OCI-LY3 (cell line): ENCODE measurements at regions not wholly inside any gene's neighbourhood (a gene's known extent, or its start where the extent isn't known, plus 50 kb on each side); places are given as distances from the start of the nearest gene placed in this dataset.

Source experiments
- H2AFZ ChIP-seq: fragments of 200-600, 300-600 bp; shearing (Covaris generic); 2 replicates; pipeline ENCODE4 v1.6.0; 2014; ENCODE audit warnings: antibody characterized with exemption, low read depth, low read length
- H3K27ac ChIP-seq: fragments of 200-600, 300-600 bp; sonication (generic); 2 replicates; pipeline ENCODE4 v1.5.1; 2014; ENCODE audit warnings: mild to moderate bottlenecking, low read length, moderate library complexity, mixed read lengths
- H3K27me3 ChIP-seq: fragments of 200-600, 300-600 bp; sonication (generic); 2 replicates; pipeline ENCODE4 v1.6.1; 2014; ENCODE audit warnings: low read depth, low read length, mixed read lengths
- H3K36me3 ChIP-seq: fragments of 200-600, 300-600 bp; sonication (generic); replicated peaks from 2 replicates; pipeline ENCODE3; 2014; ENCODE audit warnings: low read depth, low read length, mixed read lengths
- H3K4me1 ChIP-seq: fragments of 300-600, 200-600 bp; sonication (generic); 2 replicates; pipeline ENCODE4 v1.6.1; 2014; ENCODE audit warnings: low read length, mixed read lengths
- H3K4me2 ChIP-seq: fragments of 200-600, 300-600 bp; sonication (generic); 2 replicates; pipeline ENCODE4 v1.6.1; 2014; ENCODE audit warnings: low read length, mixed read lengths
- H3K4me3 ChIP-seq: fragments of 300-600, 200-600 bp; sonication (generic); 2 replicates; pipeline ENCODE4 v1.5.1; 2014; ENCODE audit warnings: antibody characterized with exemption, mild to moderate bottlenecking, low read length, moderate library complexity
- H3K79me2 ChIP-seq: fragments of 300-600, 200-600 bp; shearing (Covaris generic); 2 replicates; pipeline ENCODE4 v1.6.1; 2014; ENCODE audit warnings: mild to moderate bottlenecking, low read length, mixed read lengths
- H3K9ac ChIP-seq: fragments of 300-600, 200-600 bp; shearing (Covaris generic); 2 replicates; pipeline ENCODE4 v1.6.0; 2014; ENCODE audit warnings: mild to moderate bottlenecking, low read length, moderate library complexity
- H3K9me3 ChIP-seq: fragments of 200-600, 300-600 bp; shearing (Covaris generic); 2 replicates; pipeline ENCODE4 v1.6.1; 2014; ENCODE audit warnings: low read length, mixed read lengths; ENCODE audit not compliant: insufficient read depth
- H4K20me1 ChIP-seq: fragments of 200-600, 300-600 bp; sonication (generic); 2 replicates; pipeline ENCODE4 v1.6.1; 2016; ENCODE audit warnings: low read length, mixed read lengths; ENCODE audit not compliant: insufficient read depth
- EZH2phosphoT487 ChIP-seq: fragments of 200-600 bp; shearing (Covaris generic); IDR thresholded peaks from 2 replicates; pipeline ENCODE4 v1.6.1; 2018; ENCODE audit warnings: antibody characterized with exemption, mixed run types, low read depth
- TF ChIP-seq, protein P1 (sequence below): fragments of 200-600, 300-600 bp; sonication (generic); IDR thresholded peaks from 2 replicates; pipeline ENCODE4 v1.5.1; 2014; ENCODE audit warnings: antibody characterized with exemption, low read length, low read depth

DNA sequence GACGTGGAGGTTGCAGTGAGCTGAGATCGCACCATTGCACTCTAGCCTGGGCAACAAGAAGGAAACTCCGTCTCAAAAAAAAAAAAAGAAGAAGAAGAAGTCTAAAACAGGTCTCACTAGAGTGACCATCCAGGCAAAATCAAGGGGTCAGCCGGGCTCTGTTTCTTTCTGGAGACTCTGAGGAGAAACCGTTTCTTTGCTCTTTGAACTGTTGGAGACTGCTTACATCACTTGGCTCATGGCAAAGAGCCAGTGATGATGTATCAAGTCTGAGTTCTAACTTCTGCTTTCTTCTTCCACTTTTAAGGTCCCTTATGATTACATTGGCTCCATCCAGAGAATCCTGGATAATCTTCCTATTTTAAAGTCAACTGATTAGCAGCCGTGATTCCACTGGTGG is 306.8 kb downstream of the WDR11 start:
- Histone ChIP-seq H3K27me3 (peaks cover 49% of the 10 kb centered on the region), H3K4me3 (no peak overlapping the region), H2AFZ (no peak overlapping the region), H3K79me2 (no peaks in the 10 kb centered on the region), H3K27ac (no peak overlapping the region), H3K4me1 (peaks cover 27% of the 10 kb centered on the region), H3K9me3 (no peaks in the 10 kb centered on the region; the same call in 1 of the 2 replicates), H4K20me1 (no peaks in the 10 kb centered on the region), H3K36me3 (no peaks in the 10 kb centered on the region), H3K9ac (no peak overlapping the region), H3K4me2 (peak overlapping the region; percentile 42)
- TF ChIP-seq EZH2phosphoT487: no peak
- TF ChIP-seq, protein P1, sequence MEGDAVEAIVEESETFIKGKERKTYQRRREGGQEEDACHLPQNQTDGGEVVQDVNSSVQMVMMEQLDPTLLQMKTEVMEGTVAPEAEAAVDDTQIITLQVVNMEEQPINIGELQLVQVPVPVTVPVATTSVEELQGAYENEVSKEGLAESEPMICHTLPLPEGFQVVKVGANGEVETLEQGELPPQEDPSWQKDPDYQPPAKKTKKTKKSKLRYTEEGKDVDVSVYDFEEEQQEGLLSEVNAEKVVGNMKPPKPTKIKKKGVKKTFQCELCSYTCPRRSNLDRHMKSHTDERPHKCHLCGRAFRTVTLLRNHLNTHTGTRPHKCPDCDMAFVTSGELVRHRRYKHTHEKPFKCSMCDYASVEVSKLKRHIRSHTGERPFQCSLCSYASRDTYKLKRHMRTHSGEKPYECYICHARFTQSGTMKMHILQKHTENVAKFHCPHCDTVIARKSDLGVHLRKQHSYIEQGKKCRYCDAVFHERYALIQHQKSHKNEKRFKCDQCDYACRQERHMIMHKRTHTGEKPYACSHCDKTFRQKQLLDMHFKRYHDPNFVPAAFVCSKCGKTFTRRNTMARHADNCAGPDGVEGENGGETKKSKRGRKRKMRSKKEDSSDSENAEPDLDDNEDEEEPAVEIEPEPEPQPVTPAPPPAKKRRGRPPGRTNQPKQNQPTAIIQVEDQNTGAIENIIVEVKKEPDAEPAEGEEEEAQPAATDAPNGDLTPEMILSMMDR: no peak

- no peaks in the 10 kb centered on the region for H3K36me3 ChIP-seq
- H3K9ac ChIP-seq: no peak overlapping the region
- H3K4me2 ChIP-seq: peak overlapping the region; percentile 32
Measured at GRCh38 chr10:121158988-121159579, 307.9 kb downstream of the WDR11 start.

GRCh38 chr10:121159670-121160069 is 308.5 kb downstream of the WDR11 start:
- Histone ChIP-seq H3K4me2 (peak overlapping the region; percentile 32), H2AFZ (no peak overlapping the region), H3K4me3 (peak overlapping the region; percentile 7; the same call in 1 of the 2 replicates), H3K79me2 (no peaks in the 10 kb centered on the region), H3K9ac (no peak overlapping the region), H3K36me3 (no peaks in the 10 kb centered on the region), H4K20me1 (no peaks in the 10 kb centered on the region), H3K27ac (peak overlapping the region; percentile 51), H3K9me3 (no peaks in the 10 kb centered on the region; the same call in 1 of the 2 replicates), H3K4me1 (peaks cover 27% of the 10 kb centered on the region), H3K27me3 (peaks cover 58% of the 10 kb centered on the region)
- TF ChIP-seq, protein P1: no peak
- no peak for TF ChIP-seq EZH2phosphoT487

More at GRCh38 chr10:121158988-121159579, 307.9 kb downstream of the WDR11 start:
- H3K9me3 ChIP-seq: no peaks in the 10 kb centered on the region; the same call in 1 of the 2 replicates
- peak overlapping the region; percentile 7; the same call in 1 of the 2 replicates for H3K4me3 ChIP-seq
- peaks cover 27% of the 10 kb centered on the region for H3K4me1 ChIP-seq
- H4K20me1 ChIP-seq: no peaks in the 10 kb centered on the region
- H2AFZ ChIP-seq: no peak overlapping the region
- H3K79me2 ChIP-seq: no peaks in the 10 kb centered on the region
- peak overlapping the region; percentile 51 for H3K27ac ChIP-seq
- TF ChIP-seq, protein P1: no peak
- no peak for TF ChIP-seq EZH2phosphoT487
- peaks cover 57% of the 10 kb centered on the region for H3K27me3 ChIP-seq

DNA sequence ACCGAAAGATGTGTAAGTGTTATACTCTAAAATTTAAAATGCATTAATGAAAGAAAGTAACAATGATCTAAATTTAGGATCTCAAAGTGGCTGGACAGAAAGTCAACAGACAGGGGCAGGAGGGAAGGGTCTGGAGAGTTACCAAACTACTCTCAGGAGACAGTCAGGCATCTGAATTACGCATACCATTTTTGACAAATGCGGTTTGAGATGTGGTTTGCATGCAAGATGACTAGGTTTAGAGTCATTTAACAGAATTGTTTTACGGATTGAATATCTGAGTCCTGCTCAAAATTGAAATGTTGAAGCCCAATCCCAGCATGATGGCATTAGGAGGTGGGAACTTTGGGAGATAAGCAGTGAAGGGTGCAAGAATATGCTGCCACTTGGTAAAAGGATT is 314.1 kb downstream of the WDR11 start:
- H3K79me2 ChIP-seq: no peaks in the 10 kb centered on the region
- H3K36me3 ChIP-seq: no peaks in the 10 kb centered on the region
- no peaks in the 10 kb centered on the region for H4K20me1 ChIP-seq
- no peak overlapping the region for H3K9ac ChIP-seq
- H2AFZ ChIP-seq: no peak overlapping the region
- peaks cover 70% of the 10 kb centered on the region for H3K27me3 ChIP-seq
- H3K27ac ChIP-seq: no peak overlapping the region
- H3K4me2 ChIP-seq: no peak overlapping the region
- no peak overlapping the region for H3K4me3 ChIP-seq
- H3K4me1 ChIP-seq: peaks cover 2% of the 10 kb centered on the region
- TF ChIP-seq EZH2phosphoT487: no peak
- TF ChIP-seq, protein P1: no peak
- no peaks in the 10 kb centered on the region; the same call in 1 of the 2 replicates for H3K9me3 ChIP-seq
